Fibroblast of lung (primary cell): ENCODE measurements at regions not wholly inside any gene's neighbourhood (a gene's known extent, or its start where the extent isn't known, plus 50 kb on each side); places are given as distances from the start of the nearest gene placed in this dataset.

Experiments
- DNase-seq, 2 donors: peaks; one replicate each; pipeline versions ENCODE4 v3.0.0 to v3.0.0-alpha.2; 2010; ENCODE audit warnings: low read depth in 2 of 2
- H2AFZ ChIP-seq: 2 replicates; pipeline ENCODE4 v1.5.1; 2012; ENCODE audit warnings: low read length, control low read depth, inconsistent platforms
- H3K27ac ChIP-seq: 2 replicates; pipeline ENCODE4 v1.5.1; 2011; ENCODE audit warnings: low read length, control low read depth; ENCODE audit not compliant: insufficient read depth
- H3K27me3 ChIP-seq: 2 replicates; pipeline ENCODE4 v1.5.1; 2011; ENCODE audit warnings: mild to moderate bottlenecking, low read length; ENCODE audit not compliant: control insufficient read depth, insufficient read depth
- H3K36me3 ChIP-seq: 2 replicates; pipeline ENCODE4 v1.5.1; 2011; ENCODE audit warnings: low read length; ENCODE audit not compliant: control insufficient read depth, insufficient read depth
- H3K4me1 ChIP-seq: 2 replicates; pipeline ENCODE4 v1.5.1; 2011; ENCODE audit warnings: low read length; ENCODE audit not compliant: control insufficient read depth, insufficient read depth; ENCODE audit errors: extremely low read depth
- H3K4me2 ChIP-seq: 2 replicates; pipeline ENCODE4 v1.5.1; 2011; ENCODE audit warnings: low read length, control low read depth; ENCODE audit not compliant: insufficient read depth; ENCODE audit errors: extremely low read depth
- H3K4me3 ChIP-seq, 4 experiments: fragments of 200-600 bp in 1 of 4; sonication (generic) in 1 of 4; replicated peaks in 1 of 4; 2 replicates each; pipeline ENCODE4 v1.5.1; 2011 to 2016; ENCODE audit warnings: low read length in 4 of 4, low read depth in 3 of 4, mild to moderate bottlenecking in 3 of 4, control low read depth in 2 of 4, inconsistent platforms in 1 of 4, mixed read lengths in 1 of 4; ENCODE audit not compliant: insufficient read depth in 1 of 4; ENCODE audit errors: control extremely low read depth in 1 of 4
- H3K79me2 ChIP-seq: 2 replicates; pipeline ENCODE4 v1.5.1; 2012; ENCODE audit warnings: mild to moderate bottlenecking, low read length, inconsistent platforms; ENCODE audit not compliant: control insufficient read depth, insufficient read depth
- H3K9ac ChIP-seq: 2 replicates; pipeline ENCODE4 v1.5.1; 2011; ENCODE audit warnings: mild to moderate bottlenecking, low read length, control low read depth; ENCODE audit not compliant: insufficient read depth
- H3K9me3 ChIP-seq: 2 replicates; pipeline ENCODE4 v1.5.1; 2012; ENCODE audit warnings: low read depth, low read length; ENCODE audit not compliant: control insufficient read depth, insufficient read depth
- H4K20me1 ChIP-seq: 2 replicates; pipeline ENCODE4 v1.5.1; 2011; ENCODE audit warnings: low read length; ENCODE audit not compliant: control insufficient read depth, insufficient read depth; ENCODE audit errors: extremely low read depth
- CTCF ChIP-seq, 2 donors: IDR thresholded peaks in 1 of 2; conservative IDR thresholded peaks in 1 of 2; 1 replicate in 1 of 2; 2 replicates in 1 of 2; pipeline ENCODE4 v1.5.1; 2011 to 2012; ENCODE audit warnings: low read length in 2 of 2, control low read depth in 1 of 2, inconsistent platforms in 1 of 2, low read depth in 1 of 2, mild to moderate bottlenecking in 1 of 2
- EZH2 ChIP-seq: IDR thresholded peaks from 2 replicates; pipeline ENCODE4 v1.5.1; 2012; ENCODE audit warnings: low read length, control low read depth, mild to moderate bottlenecking; ENCODE audit errors: missing control alignments

DNA sequence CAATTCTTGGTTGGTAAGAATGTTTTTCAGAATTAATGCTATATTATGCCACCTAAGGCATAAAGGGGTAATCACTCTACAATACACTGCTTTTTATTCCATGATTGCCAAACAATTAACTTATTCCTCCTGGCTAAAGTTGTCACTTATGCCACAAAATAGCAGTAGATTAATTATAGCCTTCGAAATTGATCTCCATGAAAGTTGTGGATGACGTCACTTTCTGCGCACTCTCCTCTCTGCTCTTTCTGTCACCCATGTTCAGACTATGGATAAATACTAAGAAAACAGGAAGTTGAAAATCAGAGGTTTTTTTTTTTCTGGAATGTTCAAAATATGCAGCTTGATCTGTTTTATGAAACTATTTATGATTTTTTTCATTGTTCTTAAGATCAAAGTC is 790.1 kb upstream of the CNTN5 start:
- Histone ChIP-seq H3K79me2 (no peaks in the 10 kb centered on the region), H3K27me3 (no peaks in the 10 kb centered on the region), H3K9me3 (no peaks in the 10 kb centered on the region), H3K4me3 (no peak overlapping the region), H3K4me1 (no peaks in the 10 kb centered on the region), H2AFZ (no peak overlapping the region), H4K20me1 (no peaks in the 10 kb centered on the region), H3K27ac (no peak overlapping the region), H3K9ac (no peak overlapping the region), H3K36me3 (no peaks in the 10 kb centered on the region), H3K4me2 (no peak overlapping the region)
- TF ChIP-seq CTCF (conservative IDR thresholded peaks at IDR 0.05 in 1 of 2, IDR thresholded peaks at IDR 0.05 in 1 of 2; ENCODE audit: low read depth in 1 of 2, low read length in 2 of 2) = no peak
- no peak for TF ChIP-seq EZH2
- no peak for DNase-seq

DNA sequence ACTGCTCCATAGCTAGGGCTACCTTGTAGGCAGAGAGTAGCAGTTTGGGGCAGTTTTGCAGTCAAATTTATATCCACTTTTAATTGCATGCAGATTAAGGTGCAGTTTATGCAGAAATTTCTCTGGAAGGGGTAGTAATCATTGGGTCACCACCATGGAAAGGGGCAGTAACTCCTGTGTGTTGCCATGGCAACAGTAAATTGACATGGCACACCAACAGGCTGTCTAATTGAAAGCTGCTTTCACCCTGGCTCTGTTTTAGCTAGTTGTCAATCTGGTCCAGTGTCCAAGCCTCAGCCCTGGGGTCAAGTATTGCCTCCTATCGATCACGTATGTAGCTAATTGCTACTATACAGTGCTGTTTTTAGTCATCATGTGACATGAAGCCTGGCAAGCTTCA is 786.1 kb upstream of the CNTN5 start:
- H3K36me3 ChIP-seq = no peaks in the 10 kb centered on the region
- no peak overlapping the region for H3K27ac ChIP-seq
- no peak for DNase-seq
- no peak overlapping the region for H3K9ac ChIP-seq
- no peaks in the 10 kb centered on the region for H3K4me1 ChIP-seq
- H3K4me3 ChIP-seq = no peak overlapping the region
- H2AFZ ChIP-seq = no peak overlapping the region
- H3K4me2 ChIP-seq = no peak overlapping the region
- H4K20me1 ChIP-seq = no peaks in the 10 kb centered on the region
- no peaks in the 10 kb centered on the region for H3K79me2 ChIP-seq
- no peaks in the 10 kb centered on the region for H3K27me3 ChIP-seq
- no peaks in the 10 kb centered on the region for H3K9me3 ChIP-seq
- TF ChIP-seq EZH2 (no peak), CTCF (conservative IDR thresholded peaks at IDR 0.05 in 1 of 2, IDR thresholded peaks at IDR 0.05 in 1 of 2; ENCODE audit: low read depth in 1 of 2, low read length in 2 of 2) (no peak)

- H3K4me1 ChIP-seq = no peaks in the 10 kb centered on the region
- H3K79me2 ChIP-seq = no peaks in the 10 kb centered on the region
- no peaks in the 10 kb centered on the region for H3K36me3 ChIP-seq
Measured at GRCh38 chr11:98243897-98244296, 776.9 kb upstream of the CNTN5 start.

More at GRCh38 chr11:98243897-98244296, 776.9 kb upstream of the CNTN5 start:
- Histone ChIP-seq H3K27ac (no peak overlapping the region), H4K20me1 (no peaks in the 10 kb centered on the region), H2AFZ (no peak overlapping the region), H3K4me3 (no peak overlapping the region), H3K9ac (no peak overlapping the region), H3K27me3 (no peaks in the 10 kb centered on the region), H3K4me2 (no peak overlapping the region), H3K9me3 (no peaks in the 10 kb centered on the region)
- TF ChIP-seq EZH2 (no peak), CTCF (conservative IDR thresholded peaks at IDR 0.05 in 1 of 2, IDR thresholded peaks at IDR 0.05 in 1 of 2; ENCODE audit: low read depth in 1 of 2, low read length in 2 of 2) (no peak)
- DNase-seq = no peak
